SU-DHL-6 (cell line): ENCODE measurements at regions not wholly inside any gene's neighbourhood (a gene's known extent, or its start where the extent isn't known, plus 50 kb on each side); places are given as distances from the start of the nearest gene placed in this dataset.

ENCODE experiments used
- H2AFZ ChIP-seq: fragments of 200-600 bp; sonication (generic); 2 replicates; pipeline ENCODE4 v1.6.1; 2014; ENCODE audit warnings: low read depth, mild to moderate bottlenecking, moderate library complexity, mixed read lengths, antibody characterized with exemption, low read length; ENCODE audit not compliant: severe bottlenecking
- H3F3A ChIP-seq: fragments of 200-600 bp; shearing (Covaris generic); 2 replicates; pipeline ENCODE4 v1.6.0; 2016; ENCODE audit warnings: antibody characterized with exemption, mild to moderate bottlenecking; ENCODE audit not compliant: insufficient read depth
- H3K27ac ChIP-seq: fragments of 200-600 bp; sonication (generic); 2 replicates; pipeline ENCODE4 v1.5.1; 2016; ENCODE audit warnings: low read depth, mild to moderate bottlenecking, low read length, moderate library complexity, mixed read lengths
- H3K27me3 ChIP-seq: fragments of 200-600 bp; sonication (generic), shearing (Covaris generic); 2 replicates; pipeline ENCODE4 v1.6.0; 2014; ENCODE audit warnings: mild to moderate bottlenecking, low read length
- H3K36me3 ChIP-seq: fragments of 200-600 bp; sonication (generic); 2 replicates; pipeline ENCODE4 v1.6.1; 2014; ENCODE audit warnings: mild to moderate bottlenecking, low read length, mixed read lengths
- H3K4me2 ChIP-seq: fragments of 300-600, 200-600 bp; shearing (Covaris generic), sonication (generic); 2 replicates; pipeline ENCODE4 v1.6.0; 2014; ENCODE audit warnings: low read length, low read depth, mild to moderate bottlenecking; ENCODE audit not compliant: poor library complexity, severe bottlenecking
- H3K4me3 ChIP-seq: fragments of 200-600 bp; sonication (generic); 2 replicates; pipeline ENCODE4 v1.5.1; 2014; ENCODE audit warnings: antibody characterized with exemption, low read length, mild to moderate bottlenecking, mixed read lengths; ENCODE audit not compliant: insufficient read depth, poor library complexity, severe bottlenecking
- H3K79me2 ChIP-seq: fragments of 200-600 bp; sonication (generic); 2 replicates; pipeline ENCODE4 v1.6.1; 2014; ENCODE audit warnings: mild to moderate bottlenecking, low read length, moderate library complexity; ENCODE audit not compliant: insufficient read depth
- H3K9ac ChIP-seq: fragments of 200-600 bp; sonication (generic); 2 replicates; pipeline ENCODE4 v1.7.0; 2014; ENCODE audit warnings: mild to moderate bottlenecking, low read length
- H3K9me2 ChIP-seq: fragments of 200-600 bp; sonication (generic); replicated peaks from 2 replicates; pipeline ENCODE4 v1.6.1; 2014; ENCODE audit warnings: low read length; ENCODE audit not compliant: insufficient read depth
- H3K9me3 ChIP-seq: fragments of 200-600 bp; sonication (generic); 2 replicates; pipeline ENCODE4 v1.6.1; 2014; ENCODE audit warnings: low read length, mixed read lengths; ENCODE audit not compliant: insufficient read depth
- H4K20me1 ChIP-seq: fragments of 200-600 bp; sonication (generic); 2 replicates; pipeline ENCODE4 v1.6.1; 2014; ENCODE audit warnings: low read depth, mild to moderate bottlenecking, antibody characterized with exemption, low read length, moderate library complexity, mixed read lengths
- EZH2phosphoT487 ChIP-seq: fragments of 200-600 bp; sonication (generic), shearing (Covaris generic); conservative IDR thresholded peaks from 2 replicates; pipeline ENCODE4 v1.6.1; 2018; ENCODE audit warnings: mild to moderate bottlenecking, antibody characterized with exemption, low read length, moderate library complexity, mixed read lengths
- TF ChIP-seq, protein P1 (sequence below): fragments of 200-600 bp; sonication (generic); IDR thresholded peaks from one replicate; pipeline ENCODE4 v1.5.1; 2017; ENCODE audit warnings: antibody characterized with exemption, mild to moderate bottlenecking, low read length, moderate library complexity; ENCODE audit not compliant: insufficient read depth, poor library complexity, severe bottlenecking

DNA sequence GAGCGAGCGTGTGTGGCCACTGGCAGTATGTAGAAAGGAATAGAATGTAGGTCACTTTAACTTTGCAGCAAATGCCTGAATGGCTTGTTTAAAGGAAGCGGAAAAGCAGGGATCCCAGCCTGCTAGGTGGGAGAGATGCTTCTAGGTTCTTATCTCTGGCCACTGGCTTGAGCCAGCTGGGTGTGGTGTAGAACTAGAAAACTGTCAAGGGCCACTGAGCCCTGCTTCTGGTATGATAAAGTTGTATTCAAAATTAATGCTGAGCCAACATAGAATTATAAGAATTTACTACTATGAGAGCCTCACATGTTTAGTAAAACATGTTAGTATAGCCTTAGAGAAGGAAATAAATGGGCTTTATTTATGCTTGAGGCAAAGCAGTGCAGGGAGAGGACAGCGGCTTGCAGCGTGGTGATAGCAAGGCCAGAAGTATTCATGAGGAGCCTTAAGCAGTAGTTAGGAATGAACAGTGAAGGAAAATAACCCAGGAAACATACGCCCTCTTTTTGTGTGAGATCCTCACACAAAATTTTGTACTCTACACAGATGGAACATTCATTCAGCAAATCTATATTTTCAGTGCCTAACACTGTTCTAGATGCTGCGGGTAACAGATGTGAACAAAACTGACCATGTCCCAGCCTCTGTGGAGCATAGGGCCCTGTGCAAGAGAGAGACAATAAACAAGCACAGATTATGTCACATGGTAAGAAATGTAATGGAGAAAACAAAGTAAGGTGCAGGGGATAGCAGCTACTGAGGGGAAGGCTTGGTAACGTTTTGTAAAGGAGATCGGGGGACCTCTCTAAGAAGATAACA, 863.2 kb downstream of the DIAPH3 start:
- no peaks in the 10 kb centered on the region for H3F3A ChIP-seq
- H3K4me3 ChIP-seq, result no peak overlapping the region
- H3K27ac ChIP-seq, result no peak overlapping the region
- no peaks in the 10 kb centered on the region for H3K79me2 ChIP-seq
- no peak overlapping the region for H3K4me2 ChIP-seq
- no peaks in the 10 kb centered on the region for H3K9me3 ChIP-seq
- TF ChIP-seq EZH2phosphoT487, result no peak
- TF ChIP-seq, protein P1, sequence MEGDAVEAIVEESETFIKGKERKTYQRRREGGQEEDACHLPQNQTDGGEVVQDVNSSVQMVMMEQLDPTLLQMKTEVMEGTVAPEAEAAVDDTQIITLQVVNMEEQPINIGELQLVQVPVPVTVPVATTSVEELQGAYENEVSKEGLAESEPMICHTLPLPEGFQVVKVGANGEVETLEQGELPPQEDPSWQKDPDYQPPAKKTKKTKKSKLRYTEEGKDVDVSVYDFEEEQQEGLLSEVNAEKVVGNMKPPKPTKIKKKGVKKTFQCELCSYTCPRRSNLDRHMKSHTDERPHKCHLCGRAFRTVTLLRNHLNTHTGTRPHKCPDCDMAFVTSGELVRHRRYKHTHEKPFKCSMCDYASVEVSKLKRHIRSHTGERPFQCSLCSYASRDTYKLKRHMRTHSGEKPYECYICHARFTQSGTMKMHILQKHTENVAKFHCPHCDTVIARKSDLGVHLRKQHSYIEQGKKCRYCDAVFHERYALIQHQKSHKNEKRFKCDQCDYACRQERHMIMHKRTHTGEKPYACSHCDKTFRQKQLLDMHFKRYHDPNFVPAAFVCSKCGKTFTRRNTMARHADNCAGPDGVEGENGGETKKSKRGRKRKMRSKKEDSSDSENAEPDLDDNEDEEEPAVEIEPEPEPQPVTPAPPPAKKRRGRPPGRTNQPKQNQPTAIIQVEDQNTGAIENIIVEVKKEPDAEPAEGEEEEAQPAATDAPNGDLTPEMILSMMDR, result no peak
- H3K9me2 ChIP-seq, result no peaks in the 10 kb centered on the region
- H2AFZ ChIP-seq, result no peak overlapping the region
- H3K36me3 ChIP-seq, result no peaks in the 10 kb centered on the region
- H3K27me3 ChIP-seq, result no peaks in the 10 kb centered on the region
- H4K20me1 ChIP-seq, result no peaks in the 10 kb centered on the region
- H3K9ac ChIP-seq, result no peak overlapping the region

- Histone ChIP-seq H3K9me3 (no peaks in the 10 kb centered on the region), H3K9ac (no peak overlapping the region), H3K4me3 (no peak overlapping the region), H3F3A (no peaks in the 10 kb centered on the region), H4K20me1 (no peaks in the 10 kb centered on the region), H3K4me2 (no peak overlapping the region), H3K36me3 (no peaks in the 10 kb centered on the region), H3K79me2 (no peaks in the 10 kb centered on the region), H3K27me3 (no peaks in the 10 kb centered on the region), H2AFZ (no peak overlapping the region), H3K9me2 (no peaks in the 10 kb centered on the region), H3K27ac (no peak overlapping the region)
- TF ChIP-seq, protein P1, result no peak
- TF ChIP-seq EZH2phosphoT487, result no peak
These were observed 862.6 kb downstream of the DIAPH3 start for GRCh38 chr13:59301174-59301567.

- H3K9ac ChIP-seq, result no peak overlapping the region
- no peak overlapping the region for H2AFZ ChIP-seq
- TF ChIP-seq, protein P1, result no peak
- no peak for TF ChIP-seq EZH2phosphoT487
- H4K20me1 ChIP-seq, result no peaks in the 10 kb centered on the region
- no peaks in the 10 kb centered on the region for H3F3A ChIP-seq
- H3K36me3 ChIP-seq, result no peaks in the 10 kb centered on the region
- no peaks in the 10 kb centered on the region for H3K27me3 ChIP-seq
- H3K4me2 ChIP-seq, result no peak overlapping the region
- no peaks in the 10 kb centered on the region for H3K79me2 ChIP-seq
- no peak overlapping the region for H3K4me3 ChIP-seq
- no peaks in the 10 kb centered on the region for H3K9me3 ChIP-seq
- H3K27ac ChIP-seq, result no peak overlapping the region
- H3K9me2 ChIP-seq, result no peaks in the 10 kb centered on the region
These were observed 860.3 kb downstream of the DIAPH3 start for GRCh38 chr13:59303433-59303832.
